Mucosa of descending colon (tissue), 3 donors: ENCODE measurements at regions not wholly inside any gene's neighbourhood (a gene's known extent, or its start where the extent isn't known, plus 50 kb on each side); places are given as distances from the start of the nearest gene placed in this dataset.

Experiments
- ATAC-seq: fragments of 200-7000 bp; cut with Tn5 transposase; one replicate; pipeline ENCODE4 v1.9.1; 2020; ENCODE audit warnings: mild to moderate bottlenecking, moderate library complexity
- DNase-seq, 3 donors: peaks; one replicate each; pipeline ENCODE4 v3.0.0-alpha.2; 2020
- H3K36me3 ChIP-seq: fragments of 200-600 bp; one replicate; pipeline ENCODE4 v1.8.0; 2021; ENCODE audit warnings: low read depth, mild to moderate bottlenecking
- H3K4me1 ChIP-seq: fragments of 200-600 bp; one replicate; pipeline ENCODE4 v1.8.0; 2021; ENCODE audit warnings: low read depth, mild to moderate bottlenecking
- H3K4me3 ChIP-seq: fragments of 200-600 bp; one replicate; pipeline ENCODE4 v1.8.0; 2021; ENCODE audit warnings: mild to moderate bottlenecking
- H3K9me3 ChIP-seq: fragments of 200-600 bp; one replicate; pipeline ENCODE4 v1.8.0; 2021; ENCODE audit warnings: mild to moderate bottlenecking
- CTCF ChIP-seq: fragments of 200-600 bp; IDR thresholded peaks from one replicate; pipeline ENCODE4 v1.8.0; 2022; ENCODE audit warnings: antibody characterized with exemption, mild to moderate bottlenecking
- intact Hi-C, 2 donors: fragments of 100-400 bp; cut with DNase I in 1 of 2; cut with micrococcal nuclease in 1 of 2; formaldehyde crosslinking; loops; one replicate each; pipeline versions ENCODE4 v1.11.0 to v1.11.1; 2022; cut with DNase I, micrococcal nuclease
- donor health status: DM: no; HTN: no; CAD: no; lungs with moderate emphysema.
- donor health status: DM: no; HTN: no; CAD: no.
- donor health status: DM: no; HTN: yes; CAD: no.

- DNase-seq, result no peak
- Histone ChIP-seq H3K4me1 (no peaks in the 10 kb centered on the region), H3K4me3 (no peak overlapping the region), H3K9me3 (no peaks in the 10 kb centered on the region), H3K36me3 (no peaks in the 10 kb centered on the region)
- ATAC-seq, result no peak
- intact Hi-C loops, result no loop called here
- TF ChIP-seq CTCF, result no peak
These were observed 91.3 kb upstream of the ABI1 start for GRCh38 chr10:26952094-26952493.

GRCh38 chr10:26951650-26952049 lies 90.9 kb upstream of the ABI1 start:
- no peak for TF ChIP-seq CTCF
- DNase-seq (no peak), ATAC-seq (no peak)
- Histone ChIP-seq H3K36me3 (no peaks in the 10 kb centered on the region), H3K9me3 (no peaks in the 10 kb centered on the region), H3K4me1 (no peaks in the 10 kb centered on the region), H3K4me3 (no peak overlapping the region)
- intact Hi-C loops, result no loop called here

- TF ChIP-seq CTCF, result no peak
- intact Hi-C loops, result no loop called here
These were observed 90.2 kb upstream of the ABI1 start for GRCh38 chr10:26950934-26951333.

GRCh38 chr10:26946102-26946811 lies 85.5 kb upstream of the ABI1 start:
- H3K36me3 ChIP-seq, result no peaks in the 10 kb centered on the region
- ATAC-seq (no peak), DNase-seq (no peak)
- TF ChIP-seq CTCF, result no peak
- no peak overlapping the region for H3K4me3 ChIP-seq
- intact Hi-C loops, result no loop called here
- H3K9me3 ChIP-seq, result no peaks in the 10 kb centered on the region
- H3K4me1 ChIP-seq, result no peaks in the 10 kb centered on the region

More at GRCh38 chr10:26950934-26951333, 90.2 kb upstream of the ABI1 start:
- ATAC-seq (no peak), DNase-seq (no peak)
- Histone ChIP-seq H3K4me3 (no peak overlapping the region), H3K36me3 (no peaks in the 10 kb centered on the region), H3K9me3 (no peaks in the 10 kb centered on the region), H3K4me1 (no peaks in the 10 kb centered on the region)

GRCh38 chr10:26944261-26944882 lies 83.6 kb upstream of the ABI1 start:
- DNase-seq (no peak), ATAC-seq (no peak)
- Histone ChIP-seq H3K9me3 (no peaks in the 10 kb centered on the region), H3K4me3 (no peak overlapping the region), H3K36me3 (no peaks in the 10 kb centered on the region), H3K4me1 (no peaks in the 10 kb centered on the region)
- intact Hi-C loops, result no loop called here
- TF ChIP-seq CTCF, result no peak
